Heart right ventricle (tissue), 16 donors: ENCODE measurements at regions not wholly inside any gene's neighbourhood (a gene's known extent, or its start where the extent isn't known, plus 50 kb on each side); places are given as distances from the start of the nearest gene placed in this dataset.

ENCODE experiments used
- ATAC-seq, 8 donors: fragments of 200-7000 bp; cut with Tn5 transposase; one replicate each; pipeline ENCODE4 v1.9.1; 2020; ENCODE audit warnings: mild to moderate bottlenecking in 8 of 8, moderate library complexity in 8 of 8, moderate number of reproducible peaks in 1 of 8
- DNase-seq, 2 donors: peaks; one replicate each; pipeline ENCODE4 v3.0.0-alpha.2; 2020
- H3K27ac ChIP-seq, 10 donors: fragments of 200-600 bp; sonication (generic) in 2 of 10; one replicate each; pipeline versions ENCODE4 v1.5.0 to v1.8.0; 2020 to 2022; ENCODE audit warnings: mild to moderate bottlenecking in 3 of 10
- H3K27me3 ChIP-seq, 7 donors: fragments of 200-600 bp; one replicate each; pipeline ENCODE4 v1.8.0; 2021 to 2022; ENCODE audit warnings: mild to moderate bottlenecking in 2 of 7
- H3K36me3 ChIP-seq, 9 donors: fragments of 200-600 bp; sonication (generic) in 1 of 9; one replicate each; pipeline versions ENCODE4 v1.5.0 to v1.8.0; 2020 to 2022; ENCODE audit warnings: mild to moderate bottlenecking in 2 of 9
- H3K4me1 ChIP-seq, 9 donors: fragments of 200-600 bp; sonication (generic) in 1 of 9; one replicate each; pipeline versions ENCODE4 v1.5.0 to v1.8.0; 2020 to 2022; ENCODE audit warnings: mild to moderate bottlenecking in 4 of 9
- H3K4me3 ChIP-seq, 10 donors: fragments of 200-600 bp; sonication (generic) in 2 of 10; one replicate each; pipeline versions ENCODE4 v1.5.0 to v1.8.0; 2020 to 2022; ENCODE audit warnings: mild to moderate bottlenecking in 7 of 10, moderate library complexity in 2 of 10
- H3K9me3 ChIP-seq, 11 donors: fragments of 200-600 bp in 10 of 11; sonication (generic) in 2 of 11; one replicate each; pipeline versions ENCODE4 v1.5.0 to v1.8.0; 2013 to 2022; ENCODE audit warnings: mild to moderate bottlenecking in 2 of 11, control low read depth in 1 of 11, moderate library complexity in 1 of 11
- WGBS, 2 donors: extraction: QIAGEN DNeasy Blood & Tissue Kit; methylation state at CpG; one replicate each; pipeline ENCODE4 v1.1.7; 2013; ENCODE audit warnings: inconsistent platforms in 1 of 2; 5-methylcytosine and 5-hydroxymethylcytosine counted together
- intact Hi-C, 10 donors: fragments of 100-400 bp; cut with DNase I; formaldehyde crosslinking; loops; one replicate each; pipeline versions ENCODE4 v1.11.1 to v1.14.2; 2022
- TF ChIP-seq, protein P1 (sequence below), 9 donors: fragments of 200-600 bp; sonication (generic) in 2 of 9; IDR thresholded peaks; one replicate each; pipeline versions ENCODE4 v1.5.0 to v1.8.0; 2021 to 2022; ENCODE audit warnings: antibody characterized with exemption in 9 of 9, mild to moderate bottlenecking in 5 of 9, moderate library complexity in 1 of 9
- donor health status: Arrhythmogenic right ventricular cardiomyopathy.
- donor health status: ischemic (EF 13 %, LVEDD 7.1; RV severe dilation, severe dysfunction).
- donor health status: healthy with polysubstance abuse.
- donor health status: DM: no; HTN: yes; CAD: no.
- donor health status: DM: no; HTN: no; CAD: no.
- donor health status: ischemic (EF 25% LVEDD 6.9; RV normal size, moderate dysfunction).
- donor health status: ischemic (EF 25% LVEDD 5.7; RV mildly dilated, moderate dysfunction).
- donor health status: healthy.
- donor health status: DM: yes; HTN: yes; CAD: no.
- donor health status: Ischemic cardiomyopathy.
- donor health status: ischemic (EF 35%, LVEDD 5.7; RV mildly dilated, moderate dysfunction).
- donor health status: nonischemic (EF 11% LVEDD 7.7; RV severe dilation, severe dysfunction).
- donor health status: DM: yes; HTN: yes; CAD: no.
- donor health status: PGD.
- donor health status: ischemic (EF 29% LVEDD 5.4; RV normal size, mild dysfunction).
- donor health status: nonischemic (EF 23%, LVEDD 6.1; RV moderate dilation, normal function).

DNA sequence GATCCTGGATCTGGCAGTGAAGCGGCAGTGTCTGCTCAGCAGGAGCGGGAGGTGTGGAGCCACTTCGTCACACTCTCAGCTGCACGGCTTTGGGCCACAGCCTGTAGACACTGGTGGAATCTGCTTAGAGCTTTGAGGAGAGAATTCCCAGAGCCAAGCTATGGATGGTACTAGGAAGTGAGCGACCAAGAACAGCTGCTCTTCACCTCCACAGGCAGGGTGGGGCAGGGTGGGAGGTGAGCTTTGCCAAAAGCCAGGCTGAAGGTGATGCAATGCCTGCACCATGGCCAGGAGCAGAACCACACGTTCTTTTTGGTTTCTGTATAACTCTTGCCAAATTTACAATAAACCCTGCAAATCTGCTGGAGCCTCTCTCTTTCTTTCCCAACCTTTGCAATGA is 226.1 kb downstream of the ANKRD30B start:
- ATAC-seq (no peak), DNase-seq (no peak)
- Histone ChIP-seq H3K4me3 (no peak overlapping the region), H3K4me1 (no peaks in the 10 kb centered on the region), H3K27me3 (peaks cover 0 to 19% (median 7%) of the 10 kb centered on the region in 7 donors), H3K27ac (no peak overlapping the region), H3K36me3 (no peaks in the 10 kb centered on the region), H3K9me3 (no peaks in the 10 kb centered on the region)
- 70 to 78% methylated on average over 6 of the region's 6 CpGs for WGBS, 2 donors
- TF ChIP-seq, protein P1, sequence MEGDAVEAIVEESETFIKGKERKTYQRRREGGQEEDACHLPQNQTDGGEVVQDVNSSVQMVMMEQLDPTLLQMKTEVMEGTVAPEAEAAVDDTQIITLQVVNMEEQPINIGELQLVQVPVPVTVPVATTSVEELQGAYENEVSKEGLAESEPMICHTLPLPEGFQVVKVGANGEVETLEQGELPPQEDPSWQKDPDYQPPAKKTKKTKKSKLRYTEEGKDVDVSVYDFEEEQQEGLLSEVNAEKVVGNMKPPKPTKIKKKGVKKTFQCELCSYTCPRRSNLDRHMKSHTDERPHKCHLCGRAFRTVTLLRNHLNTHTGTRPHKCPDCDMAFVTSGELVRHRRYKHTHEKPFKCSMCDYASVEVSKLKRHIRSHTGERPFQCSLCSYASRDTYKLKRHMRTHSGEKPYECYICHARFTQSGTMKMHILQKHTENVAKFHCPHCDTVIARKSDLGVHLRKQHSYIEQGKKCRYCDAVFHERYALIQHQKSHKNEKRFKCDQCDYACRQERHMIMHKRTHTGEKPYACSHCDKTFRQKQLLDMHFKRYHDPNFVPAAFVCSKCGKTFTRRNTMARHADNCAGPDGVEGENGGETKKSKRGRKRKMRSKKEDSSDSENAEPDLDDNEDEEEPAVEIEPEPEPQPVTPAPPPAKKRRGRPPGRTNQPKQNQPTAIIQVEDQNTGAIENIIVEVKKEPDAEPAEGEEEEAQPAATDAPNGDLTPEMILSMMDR (IDR thresholded peaks at IDR 0.05) = no peak
- intact Hi-C loops = no loop called here

DNA sequence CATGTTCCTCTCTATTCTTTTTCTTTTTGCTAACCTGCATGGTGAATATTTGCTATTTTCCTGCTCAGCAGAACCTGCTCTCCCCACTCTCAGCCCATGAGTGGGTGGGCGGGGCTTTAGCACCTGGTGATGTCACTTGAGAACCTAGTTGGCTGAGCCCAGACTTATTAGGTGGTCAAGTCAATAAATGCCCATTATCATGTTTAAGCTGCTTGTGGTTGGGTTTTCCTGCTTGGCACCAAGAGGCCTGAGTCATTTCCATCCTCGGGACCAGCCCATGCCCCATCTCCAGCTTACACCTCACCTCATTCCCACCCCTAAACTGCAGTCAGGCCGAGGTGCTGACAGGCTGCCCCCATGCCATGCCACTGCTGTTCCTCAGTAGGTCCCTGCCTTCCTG is 226.6 kb downstream of the ANKRD30B start:
- Histone ChIP-seq H3K4me3 (no peak overlapping the region), H3K9me3 (no peaks in the 10 kb centered on the region), H3K27ac (no peak overlapping the region), H3K4me1 (no peaks in the 10 kb centered on the region), H3K27me3 (peaks cover 0 to 19% (median 7%) of the 10 kb centered on the region in 7 donors), H3K36me3 (no peaks in the 10 kb centered on the region)
- 55 to 56% methylated on average over 3 of the region's 3 CpGs for WGBS, 2 donors
- TF ChIP-seq, protein P1 (IDR thresholded peaks at IDR 0.05) = no peak
- intact Hi-C loops = no loop called here
- DNase-seq (no peak), ATAC-seq (no peak)

DNA sequence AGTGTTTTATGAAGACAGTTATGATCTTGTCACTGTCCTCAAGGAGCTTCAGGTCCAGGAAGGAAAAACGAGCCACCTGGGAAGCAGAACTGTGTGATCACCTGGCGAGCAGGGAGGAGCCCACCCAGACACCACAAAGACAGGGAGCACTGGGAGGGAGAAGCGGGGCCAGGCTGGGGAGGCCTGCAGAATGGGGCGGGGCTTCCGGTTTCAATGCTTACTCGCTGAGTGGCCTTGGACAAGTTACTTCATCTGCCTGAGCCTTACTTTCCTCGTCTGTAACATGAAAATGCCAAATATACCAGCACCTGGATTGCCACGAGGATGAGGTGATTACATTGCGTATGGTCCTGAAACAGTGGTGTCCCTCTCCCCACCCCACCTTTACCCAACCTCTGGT is 227.5 kb downstream of the ANKRD30B start:
- Histone ChIP-seq H3K4me1 (no peaks in the 10 kb centered on the region), H3K27ac (no peak overlapping the region), H3K9me3 (no peaks in the 10 kb centered on the region), H3K4me3 (no peak overlapping the region), H3K27me3 (peaks cover 0 to 19% (median 7%) of the 10 kb centered on the region in 7 donors), H3K36me3 (no peaks in the 10 kb centered on the region)
- WGBS, 2 donors = 66 to 68% methylated on average over 9 of the region's 9 CpGs
- DNase-seq = no peak
- ATAC-seq = no peak
- intact Hi-C loops = no loop called here
- TF ChIP-seq, protein P1 (IDR thresholded peaks at IDR 0.05) = no peak

DNA sequence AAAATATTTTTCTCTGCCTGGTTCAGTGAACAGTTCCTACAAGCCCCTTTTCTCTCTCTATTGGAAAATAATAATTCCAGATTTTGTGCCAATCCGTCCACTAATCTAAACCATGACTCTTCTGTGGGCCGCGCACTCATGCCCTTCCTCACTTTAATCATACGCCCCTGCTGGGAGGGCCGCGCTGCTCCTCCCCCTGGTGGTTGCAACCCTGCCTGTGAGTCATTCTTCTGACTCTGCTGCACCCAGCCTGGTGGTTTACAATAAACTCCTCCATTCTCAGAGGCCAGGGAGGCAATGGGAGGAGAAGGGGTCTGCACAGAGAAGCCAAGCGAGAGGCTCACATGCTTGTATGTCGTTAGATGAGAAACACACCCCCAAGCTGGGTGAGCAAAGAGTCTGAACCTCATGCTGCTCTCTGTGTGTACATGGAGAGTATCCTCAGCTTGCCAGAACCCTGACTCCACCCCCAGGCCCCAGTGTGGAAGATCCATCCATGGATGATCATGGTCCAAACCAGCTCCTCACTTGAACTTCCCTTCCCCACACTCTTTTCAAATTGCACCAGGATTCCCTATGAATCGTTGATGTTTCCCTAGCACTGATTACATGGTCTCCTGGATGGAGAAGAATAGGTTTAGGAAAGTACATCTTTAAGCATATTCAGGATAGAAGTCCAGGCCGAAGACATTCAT is 228.9 kb downstream of the ANKRD30B start:
- no peak overlapping the region for H3K27ac ChIP-seq
- H3K4me3 ChIP-seq = no peak overlapping the region
- no peaks in the 10 kb centered on the region for H3K4me1 ChIP-seq
- TF ChIP-seq, protein P1 (IDR thresholded peaks at IDR 0.05) = no peak
- 66 to 70% methylated on average over 10 of the region's 10 CpGs for WGBS, 2 donors
- DNase-seq = no peak
- peaks cover 0 to 19% (median 7%) of the 10 kb centered on the region in 7 donors for H3K27me3 ChIP-seq
- no peaks in the 10 kb centered on the region for H3K9me3 ChIP-seq
- no peak for ATAC-seq
- H3K36me3 ChIP-seq = no peaks in the 10 kb centered on the region
- intact Hi-C loops = no loop called here
